ENCODE measurements at regions not wholly inside any gene's neighbourhood (a gene's known extent, or its start where the extent isn't known, plus 50 kb on each side); places are given as distances from the start of the nearest gene placed in this dataset.

- TF ChIP-seq CTCF (IDR thresholded peaks at IDR 0.05) (no peak), POLR2A (IDR thresholded peaks at IDR 0.05) (no peak)
These were observed 91.1 kb upstream of the TLE4 start for GRCh38 chr9:79480639-79481038.
